ENCODE measurements at regions not wholly inside any gene's neighbourhood (a gene's known extent, or its start where the extent isn't known, plus 50 kb on each side); places are given as distances from the start of the nearest gene placed in this dataset.

GRCh38 chrY:7837046-7837445 is 925.5 kb upstream of the AMELY start:
- Histone ChIP-seq H3K9me2 (ENCODE audit: low read depth, low read length) (no peaks in the 10 kb centered on the region), H3K9ac (ENCODE audit: low read length) (no peak overlapping the region), H3K36me3 (ENCODE audit: insufficient read depth, low read length) (no peaks in the 10 kb centered on the region), H3K79me2 (ENCODE audit: insufficient read depth, low read length) (no peaks in the 10 kb centered on the region), H4K20me1 (ENCODE audit: insufficient read depth, low read length) (no peaks in the 10 kb centered on the region), H2AFZ (ENCODE audit: low read length) (no peak overlapping the region), H3K9me3 (ENCODE audit: low read length) (no peaks in the 10 kb centered on the region), H3F3A (ENCODE audit: insufficient read depth, low read length) (no peaks in the 10 kb centered on the region), H3K4me2 (ENCODE audit: low read length) (no peak overlapping the region), H3K27me3 (ENCODE audit: insufficient read depth, low read length) (no peaks in the 10 kb centered on the region), H3K4me3 (ENCODE audit: low read depth, low read length, poor library complexity, severe bottlenecking) (no peak overlapping the region), H3K4me1 (ENCODE audit: insufficient read depth, low read length, severe bottlenecking) (no peaks in the 10 kb centered on the region), H3K27ac (ENCODE audit: low read depth, low read length, poor library complexity, severe bottlenecking) (no peak overlapping the region)
- no peak for TF ChIP-seq EZH2 (IDR thresholded peaks at IDR 0.05; ENCODE audit: borderline replicate concordance, low read length)
- no peak for TF ChIP-seq CTCF (IDR thresholded peaks at IDR 0.05; ENCODE audit: low read length)

GRCh38 chrY:7836366-7836765 is 924.8 kb upstream of the AMELY start:
- H3K36me3 ChIP-seq (ENCODE audit: insufficient read depth, low read length): no peaks in the 10 kb centered on the region
- H3F3A ChIP-seq (ENCODE audit: insufficient read depth, low read length): no peaks in the 10 kb centered on the region
- H3K9ac ChIP-seq (ENCODE audit: low read length): no peak overlapping the region
- no peak overlapping the region for H2AFZ ChIP-seq (ENCODE audit: low read length)
- no peaks in the 10 kb centered on the region for H3K9me2 ChIP-seq (ENCODE audit: low read depth, low read length)
- H3K4me1 ChIP-seq (ENCODE audit: insufficient read depth, low read length, severe bottlenecking): no peaks in the 10 kb centered on the region
- H3K27ac ChIP-seq (ENCODE audit: low read depth, low read length, poor library complexity, severe bottlenecking): no peak overlapping the region
- H3K4me3 ChIP-seq (ENCODE audit: low read depth, low read length, poor library complexity, severe bottlenecking): no peak overlapping the region
- H4K20me1 ChIP-seq (ENCODE audit: insufficient read depth, low read length): no peaks in the 10 kb centered on the region
- H3K27me3 ChIP-seq (ENCODE audit: insufficient read depth, low read length): no peaks in the 10 kb centered on the region
- H3K79me2 ChIP-seq (ENCODE audit: insufficient read depth, low read length): no peaks in the 10 kb centered on the region
- TF ChIP-seq CTCF (IDR thresholded peaks at IDR 0.05; ENCODE audit: low read length) (no peak), EZH2 (IDR thresholded peaks at IDR 0.05; ENCODE audit: borderline replicate concordance, low read length) (no peak)
- H3K4me2 ChIP-seq (ENCODE audit: low read length): no peak overlapping the region
- no peaks in the 10 kb centered on the region for H3K9me3 ChIP-seq (ENCODE audit: low read length)

GRCh38 chrY:7835416-7835815 is 923.9 kb upstream of the AMELY start:
- Histone ChIP-seq H3K27me3 (ENCODE audit: insufficient read depth, low read length) (no peaks in the 10 kb centered on the region), H3K79me2 (ENCODE audit: insufficient read depth, low read length) (no peaks in the 10 kb centered on the region), H2AFZ (ENCODE audit: low read length) (no peak overlapping the region)

More at GRCh38 chrY:7835416-7835815, 923.9 kb upstream of the AMELY start:
- H3K9ac ChIP-seq (ENCODE audit: low read length): no peak overlapping the region
- no peaks in the 10 kb centered on the region for H3K9me2 ChIP-seq (ENCODE audit: low read depth, low read length)
- no peak overlapping the region for H3K27ac ChIP-seq (ENCODE audit: low read depth, low read length, poor library complexity, severe bottlenecking)
- H3K36me3 ChIP-seq (ENCODE audit: insufficient read depth, low read length): no peaks in the 10 kb centered on the region
- no peaks in the 10 kb centered on the region for H3F3A ChIP-seq (ENCODE audit: insufficient read depth, low read length)
- TF ChIP-seq EZH2 (IDR thresholded peaks at IDR 0.05; ENCODE audit: borderline replicate concordance, low read length) (no peak), CTCF (IDR thresholded peaks at IDR 0.05; ENCODE audit: low read length) (no peak)
- no peaks in the 10 kb centered on the region for H4K20me1 ChIP-seq (ENCODE audit: insufficient read depth, low read length)
- no peak overlapping the region for H3K4me3 ChIP-seq (ENCODE audit: low read depth, low read length, poor library complexity, severe bottlenecking)
- H3K4me2 ChIP-seq (ENCODE audit: low read length): no peak overlapping the region
- no peaks in the 10 kb centered on the region for H3K4me1 ChIP-seq (ENCODE audit: insufficient read depth, low read length, severe bottlenecking)
- no peaks in the 10 kb centered on the region for H3K9me3 ChIP-seq (ENCODE audit: low read length)
